GM21737 (cell line): ENCODE measurements at regions not wholly inside any gene's neighbourhood (a gene's known extent, or its start where the extent isn't known, plus 50 kb on each side); places are given as distances from the start of the nearest gene placed in this dataset.
"Not testable (repeated sequence)": the region's sequence is repeated elsewhere in the genome, so short reads cannot be mapped to it uniquely, and the experiment has no call there.

Experiments used
- ATAC-seq: cut with Tn5 transposase; IDR thresholded peaks from one replicate; pipeline ENCODE4 v1.9.1; 2021; ENCODE audit warnings: mild to moderate bottlenecking, moderate library complexity; ENCODE audit not compliant: unreplicated experiment

DNA sequence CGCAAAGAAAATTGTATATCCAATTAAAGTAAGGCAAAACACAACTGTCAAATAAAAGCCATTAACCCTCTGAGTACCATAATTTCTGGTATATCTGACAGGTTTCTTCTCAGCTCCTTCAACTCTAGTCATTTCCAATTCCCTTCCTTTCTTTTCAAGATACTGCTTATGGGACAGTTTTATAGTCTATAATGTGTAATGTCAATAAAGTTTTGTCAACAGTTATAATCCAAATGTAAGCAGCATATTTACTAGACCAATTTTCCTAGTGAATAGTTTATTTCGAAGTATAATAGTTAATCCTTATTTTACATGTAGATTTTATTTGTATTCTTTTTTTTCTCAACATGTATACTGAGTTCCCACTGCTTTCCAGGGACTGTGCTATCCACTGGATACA lies 1081.8 kb downstream of the EPHA7 start:
- no peak for ATAC-seq

DNA sequence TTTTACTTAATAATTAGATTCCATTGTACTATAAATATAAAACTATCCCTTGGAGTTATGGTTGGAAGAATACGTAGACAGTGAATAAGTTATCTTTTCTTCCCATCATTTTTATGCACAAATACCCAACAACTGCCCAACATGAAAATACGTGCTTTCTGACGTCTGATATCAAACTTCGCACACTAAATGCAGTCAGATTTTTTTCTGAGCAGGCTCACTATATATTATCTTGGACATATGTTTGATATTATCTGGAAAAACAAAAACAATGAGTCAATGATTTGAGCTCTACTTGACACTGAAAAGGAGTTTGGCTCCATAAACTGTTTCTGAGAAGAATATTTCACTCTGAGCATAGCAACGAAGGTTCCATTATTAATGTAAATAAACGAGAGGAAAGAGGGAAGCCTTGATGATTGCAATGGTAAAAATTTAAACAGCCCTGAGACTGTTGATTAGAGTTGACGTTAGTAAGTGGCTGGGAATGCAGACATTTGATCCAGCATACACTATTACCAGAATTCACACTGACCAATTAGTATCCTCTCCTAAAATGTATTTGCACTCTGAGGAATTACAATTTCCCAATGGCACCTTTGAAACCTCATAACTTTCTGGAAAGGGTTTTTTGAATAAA lies 1090.0 kb downstream of the EPHA7 start:
- no peak for ATAC-seq

DNA sequence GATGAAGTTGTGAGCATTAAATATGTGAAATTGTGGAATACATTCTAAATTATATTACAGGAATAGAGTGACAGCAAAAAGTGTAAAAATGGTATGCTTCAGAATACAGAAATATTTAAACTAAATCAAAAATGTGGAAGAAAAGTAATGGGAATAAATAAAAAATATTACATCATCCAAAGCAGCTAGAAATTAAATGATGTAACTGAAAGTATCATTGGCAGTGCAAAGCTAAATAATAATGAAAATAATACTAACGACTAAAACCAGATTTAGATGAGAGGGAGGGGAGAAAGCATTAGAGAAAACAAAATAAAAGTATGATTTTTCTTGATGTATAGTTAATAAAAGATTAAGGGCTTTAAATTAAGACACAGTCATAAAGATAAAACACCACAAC lies 1104.0 kb downstream of the EPHA7 start:
- ATAC-seq = no peak

DNA sequence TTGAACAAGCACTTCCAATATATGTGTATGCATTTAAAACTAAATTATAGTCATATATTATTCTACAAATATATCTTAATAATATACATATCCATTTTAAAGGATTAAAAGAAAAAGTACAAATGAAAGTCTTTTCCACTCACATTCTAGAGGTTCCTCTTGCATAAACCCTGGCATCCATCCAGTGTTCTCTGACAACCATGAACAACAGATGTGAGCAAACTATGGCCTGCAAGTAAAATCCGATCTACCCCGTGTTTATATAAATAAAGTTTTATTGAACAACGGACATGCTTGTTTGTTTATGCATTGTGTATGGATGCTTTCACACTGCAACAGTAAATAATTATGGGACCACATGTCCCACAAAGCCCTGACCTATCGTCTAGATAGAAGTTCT lies 1122.3 kb downstream of the EPHA7 start:
- ATAC-seq = no peak

GRCh38 chr6:92292067-92292466 lies 1127.3 kb downstream of the EPHA7 start:
- ATAC-seq = no peak

DNA sequence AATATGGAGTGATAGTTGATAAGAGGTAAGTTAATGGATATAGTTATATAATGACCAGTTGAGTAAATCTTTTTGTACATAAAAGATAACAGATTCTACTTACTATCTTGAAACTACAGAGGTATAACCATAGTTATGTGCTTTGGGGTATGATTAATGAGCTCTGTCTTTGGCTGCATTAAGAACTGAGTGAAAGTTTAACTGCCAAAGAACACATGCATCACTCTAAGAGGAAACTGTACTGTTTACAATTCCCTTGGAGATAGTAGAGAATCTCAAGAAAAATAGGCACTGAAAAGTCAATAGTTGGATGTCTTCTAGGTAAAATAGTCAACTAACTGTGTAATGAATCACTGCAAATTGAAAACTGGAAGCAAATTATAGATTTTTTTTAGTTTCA lies 1129.5 kb downstream of the EPHA7 start:
- no peak for ATAC-seq

DNA sequence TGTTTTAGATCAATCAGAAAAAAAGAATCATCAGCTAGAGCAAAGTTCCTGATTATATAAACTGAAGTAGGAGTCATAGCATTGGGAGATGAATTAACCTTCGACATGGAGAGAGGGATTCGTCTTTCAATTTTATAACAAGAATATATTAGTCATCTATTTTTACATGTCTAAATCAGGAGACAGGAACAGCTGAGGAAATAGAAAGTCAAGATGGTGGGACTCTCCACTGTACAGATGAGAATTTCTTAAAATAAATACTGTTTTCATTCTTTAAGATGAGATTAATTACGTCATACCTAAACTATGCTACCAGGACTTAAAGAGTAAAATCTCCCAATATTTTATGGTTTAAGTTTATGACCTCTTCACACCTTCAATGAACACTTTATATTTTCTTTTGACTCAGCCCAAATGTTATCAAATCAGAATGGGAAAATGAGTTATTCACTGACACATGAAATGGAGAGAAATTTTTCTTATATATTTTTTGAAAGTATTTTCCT lies 1137.7 kb downstream of the EPHA7 start:
- no peak for ATAC-seq

DNA sequence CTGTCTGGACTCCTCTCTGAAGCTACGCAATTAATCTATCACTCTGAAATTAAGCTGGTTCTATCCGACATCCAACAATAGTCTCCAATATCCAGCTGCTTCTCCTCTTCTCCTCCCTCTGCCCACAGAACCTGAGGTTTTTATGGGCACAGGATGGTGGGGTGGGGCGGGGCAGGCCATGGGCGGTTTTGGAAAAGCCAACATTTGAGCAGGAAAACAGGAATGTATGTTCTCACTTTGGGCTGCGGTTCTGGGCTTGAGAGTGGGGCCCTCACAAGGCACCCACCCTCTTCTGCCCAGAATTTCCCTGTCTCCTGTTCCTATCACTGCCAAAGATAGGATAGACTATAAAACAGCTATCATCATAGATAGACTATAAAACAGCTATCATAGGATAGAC lies 1144.2 kb downstream of the EPHA7 start:
- no peak for ATAC-seq

DNA sequence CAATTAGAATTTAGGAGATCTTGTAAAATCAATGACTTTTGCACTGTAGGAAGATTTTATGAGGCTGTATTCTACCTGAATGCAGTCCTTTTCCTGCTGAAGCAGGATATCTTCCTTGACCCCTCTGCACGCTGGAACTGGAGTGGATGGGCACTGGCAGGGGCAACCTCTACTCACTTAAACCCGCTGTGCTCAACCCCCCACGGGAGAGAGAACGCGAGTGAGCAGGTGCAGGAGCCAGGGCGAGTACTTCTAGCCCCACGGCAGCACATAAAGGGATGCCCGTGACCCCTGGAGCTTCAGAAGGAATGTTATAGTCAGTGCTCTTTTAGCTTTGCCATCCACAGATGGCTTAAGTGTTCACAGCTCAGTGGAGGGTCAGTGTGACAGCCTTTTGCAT lies 1144.8 kb downstream of the EPHA7 start:
- no peak for ATAC-seq

DNA sequence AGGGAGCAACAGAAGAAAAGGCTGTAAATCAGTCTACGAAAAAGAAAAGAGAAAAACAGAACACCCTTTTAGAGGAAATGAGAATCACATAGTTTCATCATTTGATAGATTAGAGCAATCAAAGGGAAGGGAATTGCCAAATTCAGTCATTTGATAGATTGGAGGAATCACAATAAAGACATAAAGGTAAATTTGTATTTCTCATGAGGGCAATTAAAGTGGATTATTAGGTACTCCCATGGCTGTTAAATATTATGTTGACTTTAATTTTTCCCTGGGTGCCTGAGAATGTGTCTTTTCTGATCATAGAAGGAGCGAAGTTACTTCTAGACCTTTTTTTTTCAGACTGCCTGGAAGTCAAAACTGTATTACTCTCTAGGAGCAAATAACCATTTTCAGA lies 1145.7 kb downstream of the EPHA7 start:
- no peak for ATAC-seq

DNA sequence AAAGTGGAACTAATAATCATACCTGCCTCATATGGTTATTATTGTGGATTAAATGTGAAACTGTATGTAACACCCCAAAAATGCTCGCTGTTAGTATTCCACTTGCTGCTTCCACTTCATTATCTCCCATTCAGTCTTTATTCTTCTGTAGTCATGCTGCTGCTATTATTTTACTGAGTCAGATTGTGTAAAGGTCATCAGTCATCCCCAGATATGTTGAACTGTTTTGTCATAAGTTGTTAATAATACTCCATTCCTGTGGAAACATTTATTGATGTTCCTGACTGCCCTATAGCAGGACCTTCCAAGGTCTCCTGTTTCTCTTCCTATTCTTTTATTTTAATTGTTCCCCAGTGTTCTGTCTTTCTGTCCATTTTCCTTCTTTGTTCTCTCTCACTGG lies 1148.3 kb downstream of the EPHA7 start:
- no peak for ATAC-seq

DNA sequence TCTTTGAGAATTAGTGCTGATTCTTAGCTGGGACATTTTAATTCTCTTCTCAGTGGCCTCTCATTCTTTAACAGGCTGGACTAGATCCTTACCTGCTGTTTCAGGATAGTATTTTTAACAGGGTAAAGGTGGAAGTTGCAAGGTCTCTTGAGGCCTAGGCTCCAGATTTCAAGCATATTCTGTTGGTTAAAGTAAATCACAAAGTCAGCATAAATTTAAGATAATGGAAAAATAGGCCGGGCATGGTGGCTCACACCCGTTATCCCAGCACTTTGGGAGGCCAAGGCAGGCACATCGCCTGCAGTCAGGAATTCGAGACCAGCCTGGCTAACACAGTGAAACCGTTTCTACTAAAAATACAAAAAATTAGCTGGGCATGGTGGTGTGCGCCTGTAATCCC lies 1149.0 kb downstream of the EPHA7 start:
- ATAC-seq = no peak

- no peak for ATAC-seq
Observed at GRCh38 chr6:92267335-92267734, 1152.0 kb downstream of the EPHA7 start.

- ATAC-seq = no peak
Observed at GRCh38 chr6:92263864-92264263, 1155.5 kb downstream of the EPHA7 start.

DNA sequence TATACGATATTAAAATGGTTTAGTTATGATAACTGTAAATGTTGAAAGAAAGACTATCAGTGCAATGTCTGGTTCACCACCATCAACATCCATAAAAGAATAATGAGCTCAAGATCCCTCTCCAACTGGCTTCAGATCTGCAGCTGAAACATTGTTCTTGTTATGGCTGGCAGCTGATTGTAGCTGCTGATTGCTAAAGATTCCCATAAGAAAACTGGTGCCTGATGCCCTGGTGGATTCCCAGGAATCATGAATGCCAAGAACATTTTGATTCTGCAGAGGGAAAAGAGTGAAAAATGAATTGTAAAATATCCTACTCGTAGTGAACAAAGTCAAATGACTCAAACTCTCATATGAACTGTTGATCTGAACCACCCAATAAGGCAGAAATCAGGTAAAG lies 1160.2 kb downstream of the EPHA7 start:
- ATAC-seq = no peak

GRCh38 chr6:92243315-92243714 lies 1176.0 kb downstream of the EPHA7 start:
- ATAC-seq = no peak

- no peak for ATAC-seq
Observed at GRCh38 chr6:92231171-92231701, 1188.1 kb downstream of the EPHA7 start.

- ATAC-seq = not testable (repeated sequence)
Observed at GRCh38 chr6:92219987-92220386, 1199.4 kb downstream of the EPHA7 start.

DNA sequence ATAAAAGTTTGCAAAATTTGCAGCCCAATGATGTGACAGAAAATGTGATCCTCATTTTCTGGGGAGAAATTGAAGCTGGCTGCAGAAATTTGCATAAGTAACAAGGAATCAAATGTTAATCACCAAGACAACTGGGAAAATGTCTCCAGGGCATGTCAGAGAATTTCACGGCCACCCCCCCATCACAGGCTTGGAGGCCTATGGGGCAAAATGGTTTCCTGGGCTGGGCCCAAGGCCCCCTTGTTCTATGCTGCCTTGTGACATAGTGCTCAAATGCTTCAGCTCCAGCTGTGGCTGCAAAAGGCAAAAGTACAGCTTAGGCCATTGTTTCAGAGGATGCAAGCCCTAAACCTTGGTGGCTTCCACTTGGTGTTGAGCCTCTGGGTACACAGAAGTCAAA lies 1202.6 kb downstream of the EPHA7 start:
- ATAC-seq = no peak

DNA sequence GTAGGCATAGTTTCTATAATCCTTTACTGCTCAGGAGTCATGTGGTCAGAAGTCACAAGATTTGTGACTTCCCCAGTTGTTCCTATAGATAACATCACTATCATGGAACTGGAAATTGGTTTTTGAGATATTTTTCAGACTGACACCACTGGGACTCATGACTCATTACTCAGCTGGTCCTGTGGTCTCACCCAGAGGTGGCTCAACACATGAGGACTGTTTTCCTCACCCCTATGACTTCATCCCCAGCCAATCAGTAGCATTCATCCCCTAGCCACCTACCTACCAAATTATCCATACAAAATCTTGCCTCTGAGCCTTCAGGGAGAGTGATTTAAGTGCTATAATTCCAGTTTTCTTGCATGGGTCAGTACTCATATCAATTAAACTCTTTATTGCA lies 1217.7 kb downstream of the EPHA7 start:
- ATAC-seq = no peak

GRCh38 chr6:92196325-92196724 lies 1223.0 kb downstream of the EPHA7 start:
- no peak for ATAC-seq

DNA sequence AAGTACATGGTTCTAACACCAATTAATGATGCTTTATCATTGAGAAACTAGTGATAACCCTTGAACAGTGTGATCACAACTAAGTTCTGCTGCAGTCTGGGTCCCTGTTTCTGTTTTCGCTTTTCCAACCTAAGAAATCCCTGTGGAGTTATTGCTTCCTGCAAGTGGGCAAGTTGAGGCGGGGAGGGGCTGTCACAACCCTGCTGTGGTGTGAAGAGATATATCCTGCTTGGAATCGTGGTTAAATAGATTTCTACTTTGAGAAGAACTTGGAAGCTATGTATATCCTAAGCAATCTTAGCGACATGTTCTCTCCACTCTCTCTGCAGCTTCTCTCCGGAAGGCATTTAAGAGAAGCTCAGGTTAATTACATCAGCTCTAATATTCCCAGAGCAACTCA lies 1223.6 kb downstream of the EPHA7 start:
- ATAC-seq = no peak

GRCh38 chr6:92188016-92188415 lies 1231.3 kb downstream of the EPHA7 start:
- ATAC-seq = no peak
